Lung (tissue), 11 donors: ENCODE measurements at regions not wholly inside any gene's neighbourhood (a gene's known extent, or its start where the extent isn't known, plus 50 kb on each side); places are given as distances from the start of the nearest gene placed in this dataset.

Experiments used
- ATAC-seq: fragments of 200-7000 bp; cut with Tn5 transposase; one replicate; pipeline ENCODE4 v1.9.1; 2020; ENCODE audit warnings: moderate number of reproducible peaks; ENCODE audit not compliant: insufficient read depth, low FRiP score
- DNase-seq, 3 donors: peaks; one replicate each; pipeline ENCODE4 v3.0.0-alpha.2; 2013 to 2017
- H3K27ac ChIP-seq, 2 donors: one replicate each; pipeline ENCODE4 v1.5.1; 2013; ENCODE audit warnings: mild to moderate bottlenecking in 2 of 2, moderate library complexity in 2 of 2, control low read depth in 1 of 2, inconsistent platforms in 1 of 2, low read depth in 1 of 2, low read length in 1 of 2
- H3K27me3 ChIP-seq, 3 donors: one replicate each; pipeline ENCODE4 v1.5.1; 2013; ENCODE audit warnings: low read length in 2 of 3; ENCODE audit not compliant: control insufficient read depth in 3 of 3, insufficient read depth in 3 of 3
- H3K36me3 ChIP-seq, 4 donors: one replicate each; pipeline ENCODE4 v1.5.1; 2013; ENCODE audit warnings: low read length in 4 of 4, mild to moderate bottlenecking in 1 of 4, moderate library complexity in 1 of 4; ENCODE audit not compliant: control insufficient read depth in 4 of 4, insufficient read depth in 4 of 4
- H3K4me1 ChIP-seq, 5 donors: one replicate each; pipeline ENCODE4 v1.5.1; 2013; ENCODE audit warnings: low read length in 5 of 5, mild to moderate bottlenecking in 2 of 5, moderate library complexity in 1 of 5; ENCODE audit not compliant: control insufficient read depth in 5 of 5, insufficient read depth in 5 of 5
- H3K4me3 ChIP-seq: one replicate; pipeline ENCODE4 v1.5.1; 2013; ENCODE audit warnings: mild to moderate bottlenecking, control low read depth, moderate library complexity
- H3K9ac ChIP-seq, 2 donors: one replicate each; pipeline ENCODE4 v1.5.1; 2013; ENCODE audit warnings: low read length in 2 of 2, control low read depth in 1 of 2; ENCODE audit not compliant: insufficient read depth in 1 of 2
- H3K9me3 ChIP-seq, 4 donors: one replicate each; pipeline ENCODE4 v1.5.1; 2013; ENCODE audit warnings: low read length in 3 of 4, mild to moderate bottlenecking in 1 of 4, moderate library complexity in 1 of 4; ENCODE audit not compliant: control insufficient read depth in 4 of 4, insufficient read depth in 3 of 4
- WGBS, 2 donors: extraction: QIAGEN DNeasy Blood & Tissue Kit; methylation state at CpG; one replicate each; pipeline ENCODE4 v1.1.7; 2013; 5-methylcytosine and 5-hydroxymethylcytosine counted together
- TF ChIP-seq, protein P1 (sequence below): IDR thresholded peaks from 2 replicates; pipeline ENCODE4 v1.5.1; 2012; ENCODE audit warnings: mild to moderate bottlenecking; ENCODE audit errors: control extremely low read depth, extremely low read depth
- donor health status: control.
- donor health status: control.
- donor health status: Bipolar disorder and iron deficiency.
- donor health status: healthy.
- donor health status: DM: yes; HTN: yes; CAD: no.

GRCh38 chr11:37621662-37622061 lies 1023.6 kb upstream of the RAG2 start:
- Histone ChIP-seq H3K4me3 (no peak overlapping the region), H3K36me3 (no peaks in the 10 kb centered on the region), H3K4me1 (no peaks in the 10 kb centered on the region), H3K9me3 (peaks cover 0 to 2% (median 0%) of the 10 kb centered on the region in 4 donors), H3K27me3 (no peaks in the 10 kb centered on the region), H3K9ac (no peak overlapping the region), H3K27ac (no peak overlapping the region)
- ATAC-seq (no peak), DNase-seq (no peak)
- WGBS, 2 donors, result 82 to 83% methylated on average over 1 of the region's 1 CpG
- TF ChIP-seq, protein P1, sequence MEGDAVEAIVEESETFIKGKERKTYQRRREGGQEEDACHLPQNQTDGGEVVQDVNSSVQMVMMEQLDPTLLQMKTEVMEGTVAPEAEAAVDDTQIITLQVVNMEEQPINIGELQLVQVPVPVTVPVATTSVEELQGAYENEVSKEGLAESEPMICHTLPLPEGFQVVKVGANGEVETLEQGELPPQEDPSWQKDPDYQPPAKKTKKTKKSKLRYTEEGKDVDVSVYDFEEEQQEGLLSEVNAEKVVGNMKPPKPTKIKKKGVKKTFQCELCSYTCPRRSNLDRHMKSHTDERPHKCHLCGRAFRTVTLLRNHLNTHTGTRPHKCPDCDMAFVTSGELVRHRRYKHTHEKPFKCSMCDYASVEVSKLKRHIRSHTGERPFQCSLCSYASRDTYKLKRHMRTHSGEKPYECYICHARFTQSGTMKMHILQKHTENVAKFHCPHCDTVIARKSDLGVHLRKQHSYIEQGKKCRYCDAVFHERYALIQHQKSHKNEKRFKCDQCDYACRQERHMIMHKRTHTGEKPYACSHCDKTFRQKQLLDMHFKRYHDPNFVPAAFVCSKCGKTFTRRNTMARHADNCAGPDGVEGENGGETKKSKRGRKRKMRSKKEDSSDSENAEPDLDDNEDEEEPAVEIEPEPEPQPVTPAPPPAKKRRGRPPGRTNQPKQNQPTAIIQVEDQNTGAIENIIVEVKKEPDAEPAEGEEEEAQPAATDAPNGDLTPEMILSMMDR, result no peak

DNA sequence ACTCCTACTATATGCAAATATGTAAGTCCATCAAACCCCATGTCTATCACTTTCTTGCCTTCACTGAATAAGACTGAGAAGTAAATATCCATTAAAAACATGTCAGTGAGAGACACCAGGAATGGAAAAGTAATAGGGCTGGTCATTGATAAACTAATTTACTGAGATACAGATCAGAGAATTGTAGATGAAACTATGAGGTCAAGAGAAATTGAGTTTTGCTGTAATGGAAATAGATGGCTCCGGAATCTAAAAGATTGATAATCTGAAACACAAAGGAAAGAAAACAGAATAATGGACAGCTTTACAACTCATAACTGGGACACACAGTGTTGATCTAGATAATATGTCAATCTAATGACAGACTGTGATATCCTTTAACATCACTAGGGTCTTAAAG lies 1018.3 kb upstream of the RAG2 start:
- WGBS, 2 donors, result 89 to 93% methylated on average over 1 of the region's 1 CpG
- no peak for DNase-seq

DNA sequence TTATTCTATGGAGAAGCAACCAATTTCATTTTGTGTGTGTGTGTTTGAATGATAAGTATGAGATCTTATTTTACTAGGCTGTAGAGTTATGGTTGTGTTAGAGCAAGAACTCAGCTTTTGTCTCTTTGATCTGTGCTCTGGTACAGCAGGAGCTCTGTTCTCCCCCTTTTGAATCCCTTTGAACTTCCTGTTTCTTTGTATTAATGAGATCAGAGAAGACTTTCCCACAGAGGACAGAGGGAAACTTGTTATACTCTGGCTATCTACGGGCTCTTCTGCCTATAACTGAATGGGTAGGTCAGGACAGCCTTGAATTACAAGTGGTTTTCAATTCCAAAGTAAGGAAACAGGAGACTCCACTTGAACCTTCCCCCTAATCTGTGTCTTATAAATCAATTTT lies 1015.0 kb upstream of the RAG2 start:
- ATAC-seq (no peak), DNase-seq (no peak)
- no peak overlapping the region for H3K27ac ChIP-seq
- no peaks in the 10 kb centered on the region for H3K27me3 ChIP-seq
- H3K36me3 ChIP-seq, result no peaks in the 10 kb centered on the region
- TF ChIP-seq, protein P1, result no peak
- H3K9ac ChIP-seq, result no peak overlapping the region
- no peak overlapping the region for H3K4me3 ChIP-seq
- 25 to 31% methylated on average over 1 of the region's 1 CpG for WGBS, 2 donors
- H3K9me3 ChIP-seq, result no peaks in the 10 kb centered on the region
- H3K4me1 ChIP-seq, result no peaks in the 10 kb centered on the region

More for the DNA sequence above, 1018.3 kb upstream of the RAG2 start:
- no peak overlapping the region for H3K9ac ChIP-seq
- no peak overlapping the region for H3K4me3 ChIP-seq
- H3K9me3 ChIP-seq, result no peaks in the 10 kb centered on the region
- H3K27ac ChIP-seq, result no peak overlapping the region
- no peaks in the 10 kb centered on the region for H3K4me1 ChIP-seq
- no peak for ATAC-seq
- no peaks in the 10 kb centered on the region for H3K27me3 ChIP-seq
- H3K36me3 ChIP-seq, result no peaks in the 10 kb centered on the region
- TF ChIP-seq, protein P1, result no peak

DNA sequence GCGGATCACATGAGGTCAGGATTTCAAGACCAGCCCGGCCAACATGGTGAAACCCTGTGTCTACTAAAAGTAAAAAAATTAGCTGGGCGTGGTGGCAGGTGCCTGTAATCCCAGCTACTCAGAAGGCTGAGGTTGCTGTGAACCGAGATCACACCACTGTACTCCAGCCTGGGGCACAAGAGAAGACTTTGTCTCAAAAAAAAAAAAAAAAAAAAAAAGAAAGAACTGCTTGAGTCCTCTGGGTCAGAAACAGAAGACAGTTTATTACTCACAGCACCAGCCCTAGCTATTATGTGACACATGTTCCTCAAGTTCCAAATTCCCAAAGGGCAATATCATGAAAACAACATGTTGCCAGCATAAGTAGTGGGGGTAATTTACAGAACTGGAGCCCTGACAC lies 1014.1 kb upstream of the RAG2 start:
- H3K36me3 ChIP-seq, result no peaks in the 10 kb centered on the region

More for the DNA sequence above, 1014.1 kb upstream of the RAG2 start:
- DNase-seq (no peak), ATAC-seq (no peak)
- no peaks in the 10 kb centered on the region for H3K27me3 ChIP-seq
- TF ChIP-seq, protein P1, result no peak
- no peak overlapping the region for H3K9ac ChIP-seq
- H3K4me1 ChIP-seq, result no peaks in the 10 kb centered on the region
- WGBS, 2 donors, result 87 to 90% methylated on average over 4 of the region's 4 CpGs
- no peak overlapping the region for H3K4me3 ChIP-seq
- no peaks in the 10 kb centered on the region for H3K9me3 ChIP-seq
- no peak overlapping the region for H3K27ac ChIP-seq
